ENCODE measurements at regions not wholly inside any gene's neighbourhood (a gene's known extent, or its start where the extent isn't known, plus 50 kb on each side); places are given as distances from the start of the nearest gene placed in this dataset.

GRCh38 chr4:110352670-110353442 is 123.1 kb upstream of the ENPEP start:
- TF ChIP-seq SIN3A (IDR thresholded peaks at IDR 0.05; ENCODE audit: borderline replicate concordance, insufficient read depth, low read length) (no peak), FOXP2 (optimal IDR thresholded peaks at IDR 0.05; ENCODE audit: borderline replicate concordance, extremely low read depth, extremely low read length, insufficient read depth) (no peak), POLR2AphosphoS5 (IDR thresholded peaks at IDR 0.05; ENCODE audit: low read depth, low read length) (no peak), TAF1 (IDR thresholded peaks at IDR 0.05; ENCODE audit: borderline replicate concordance, insufficient read depth, low read length) (no peak), REST (IDR thresholded peaks at IDR 0.05; ENCODE audit: insufficient read depth in 1 of 2, low read depth in 2 of 2, low read length in 2 of 2) (no peak)

GRCh38 chr4:110348711-110349383 is 127.1 kb upstream of the ENPEP start:
- no peak for TF ChIP-seq FOXP2 (optimal IDR thresholded peaks at IDR 0.05; ENCODE audit: borderline replicate concordance, extremely low read depth, extremely low read length, insufficient read depth)
- no peak for TF ChIP-seq TAF1 (IDR thresholded peaks at IDR 0.05; ENCODE audit: borderline replicate concordance, insufficient read depth, low read length)
- no peak for TF ChIP-seq POLR2AphosphoS5 (IDR thresholded peaks at IDR 0.05; ENCODE audit: low read depth, low read length)

DNA sequence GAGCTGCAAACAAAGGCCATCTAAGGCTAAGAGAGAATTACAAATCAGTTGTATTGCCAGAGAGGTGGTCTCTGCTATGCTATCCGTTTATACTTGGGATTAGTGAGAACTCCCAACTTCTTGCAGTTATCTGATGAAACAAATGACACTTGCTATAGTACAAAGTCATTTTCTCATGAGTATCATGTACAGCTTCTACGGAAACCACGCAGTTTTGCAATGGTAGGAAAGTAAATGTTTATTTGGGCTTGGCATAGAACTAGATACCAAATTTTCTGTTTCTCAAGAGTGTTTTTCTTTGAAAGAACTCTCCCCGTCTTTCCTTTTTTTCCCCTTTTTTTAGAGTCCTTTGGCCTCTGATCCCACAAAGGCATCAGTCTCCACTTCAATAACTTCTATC is 128.2 kb upstream of the ENPEP start:
- TF ChIP-seq FOXP2 (optimal IDR thresholded peaks at IDR 0.05; ENCODE audit: borderline replicate concordance, extremely low read depth, extremely low read length, insufficient read depth) (no peak), SIN3A (IDR thresholded peaks at IDR 0.05; ENCODE audit: borderline replicate concordance, insufficient read depth, low read length) (no peak), REST (IDR thresholded peaks at IDR 0.05; ENCODE audit: insufficient read depth in 1 of 2, low read depth in 2 of 2, low read length in 2 of 2) (no peak), TAF1 (IDR thresholded peaks at IDR 0.05; ENCODE audit: borderline replicate concordance, insufficient read depth, low read length) (no peak), POLR2AphosphoS5 (IDR thresholded peaks at IDR 0.05; ENCODE audit: low read depth, low read length) (no peak)

DNA sequence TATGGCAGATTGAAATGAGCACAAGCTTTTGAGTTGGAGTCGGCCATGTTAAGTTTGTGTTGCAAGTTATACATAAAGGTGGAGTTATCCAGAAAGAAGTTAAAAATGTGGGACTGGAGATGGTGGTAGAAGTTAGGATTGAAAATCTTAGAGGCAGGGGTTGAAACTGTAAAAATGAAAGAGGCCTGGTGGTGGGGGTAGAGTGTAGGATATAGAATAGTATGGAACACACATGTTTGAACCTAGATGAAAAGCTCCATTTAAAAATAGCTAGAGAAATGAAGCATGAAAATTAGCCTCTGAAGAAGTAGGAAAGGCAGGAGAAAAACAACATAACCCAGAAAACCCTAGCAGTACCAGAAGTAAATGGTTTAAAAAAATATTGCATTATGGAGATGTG is 131.8 kb upstream of the ENPEP start:
- TF ChIP-seq FOXP2 (optimal IDR thresholded peaks at IDR 0.05; ENCODE audit: borderline replicate concordance, extremely low read depth, extremely low read length, insufficient read depth): no peak
- no peak for TF ChIP-seq TAF1 (IDR thresholded peaks at IDR 0.05; ENCODE audit: borderline replicate concordance, insufficient read depth, low read length)
- no peak for TF ChIP-seq SIN3A (IDR thresholded peaks at IDR 0.05; ENCODE audit: borderline replicate concordance, insufficient read depth, low read length)
- TF ChIP-seq REST (IDR thresholded peaks at IDR 0.05; ENCODE audit: insufficient read depth in 1 of 2, low read depth in 2 of 2, low read length in 2 of 2): no peak
- no peak for TF ChIP-seq POLR2AphosphoS5 (IDR thresholded peaks at IDR 0.05; ENCODE audit: low read depth, low read length)

- TF ChIP-seq TAF1 (IDR thresholded peaks at IDR 0.05; ENCODE audit: borderline replicate concordance, insufficient read depth, low read length) (no peak), POLR2AphosphoS5 (IDR thresholded peaks at IDR 0.05; ENCODE audit: low read depth, low read length) (no peak), SIN3A (IDR thresholded peaks at IDR 0.05; ENCODE audit: borderline replicate concordance, insufficient read depth, low read length) (no peak), FOXP2 (optimal IDR thresholded peaks at IDR 0.05; ENCODE audit: borderline replicate concordance, extremely low read depth, extremely low read length, insufficient read depth) (no peak), REST (IDR thresholded peaks at IDR 0.05; ENCODE audit: insufficient read depth in 1 of 2, low read depth in 2 of 2, low read length in 2 of 2) (no peak)
These were observed 132.4 kb upstream of the ENPEP start for GRCh38 chr4:110343534-110343933.

Measured in PFSK-1 (cell line).